Ishikawa (cell line): ENCODE measurements at regions not wholly inside any gene's neighbourhood (a gene's known extent, or its start where the extent isn't known, plus 50 kb on each side); places are given as distances from the start of the nearest gene placed in this dataset.

ENCODE experiments used
- CEBPB ChIP-seq: IDR thresholded peaks from 2 replicates; pipeline ENCODE4 v1.6.1; 2012
- CREB1 ChIP-seq: IDR thresholded peaks from 2 replicates; pipeline ENCODE4 v1.6.1; 2012; ENCODE audit warnings: low read depth
- EGR1 ChIP-seq: IDR thresholded peaks from 2 replicates; pipeline ENCODE4 v1.6.1; 2012
- EP300 ChIP-seq: IDR thresholded peaks from 2 replicates; pipeline ENCODE4 v1.6.1; 2012; ENCODE audit warnings: borderline replicate concordance
- FOXM1 ChIP-seq: IDR thresholded peaks from 2 replicates; pipeline ENCODE4 v1.6.1; 2012; ENCODE audit warnings: low read depth, borderline replicate concordance
- NFIC ChIP-seq: IDR thresholded peaks from 2 replicates; pipeline ENCODE4 v1.6.1; 2012
- RAD21 ChIP-seq: IDR thresholded peaks from 2 replicates; pipeline ENCODE4 v1.6.1; 2012; ENCODE audit warnings: low read depth
- TAF1 ChIP-seq: IDR thresholded peaks from 2 replicates; pipeline ENCODE4 v1.6.1; 2012; ENCODE audit warnings: low read depth, mild to moderate bottlenecking
- TCF12 ChIP-seq: IDR thresholded peaks from 2 replicates; pipeline ENCODE4 v1.6.1; 2012; ENCODE audit warnings: low read depth
- TEAD4 ChIP-seq: IDR thresholded peaks from 2 replicates; pipeline ENCODE4 v1.6.1; 2012
- YY1 ChIP-seq: IDR thresholded peaks from 2 replicates; pipeline ENCODE4 v1.6.1; 2012; ENCODE audit warnings: low read depth
- ZBTB7A ChIP-seq: IDR thresholded peaks from 2 replicates; pipeline ENCODE4 v1.6.1; 2012; ENCODE audit warnings: low read depth
- TF ChIP-seq, protein P1 (sequence below): IDR thresholded peaks from 2 replicates; pipeline ENCODE4 v1.6.1; 2012
- TF ChIP-seq, protein P2 (sequence below): IDR thresholded peaks from 2 replicates; pipeline ENCODE4 v1.6.1; 2012
- TF ChIP-seq, protein P3 (sequence below): IDR thresholded peaks from 2 replicates; pipeline ENCODE4 v1.6.1; 2012; ENCODE audit warnings: low read depth, mild to moderate bottlenecking

DNA sequence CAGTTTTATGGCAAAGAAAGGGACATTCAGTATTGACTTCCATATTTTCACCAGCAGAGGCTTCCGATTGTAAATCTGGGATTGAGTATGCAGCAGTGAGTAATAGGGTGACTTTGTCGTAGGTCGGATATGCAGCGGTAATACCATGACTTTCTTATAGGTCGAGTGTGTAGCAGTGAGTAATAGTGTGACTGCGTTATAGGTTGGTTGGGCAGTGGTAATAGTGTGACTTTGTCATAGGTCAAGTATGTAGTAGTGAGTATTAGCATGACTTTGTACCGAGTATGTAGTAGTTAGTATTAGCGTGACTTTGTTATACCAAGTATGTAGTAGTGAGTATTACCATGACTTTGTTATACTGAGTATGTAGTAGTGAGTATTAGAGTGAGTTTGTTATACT, 268.2 kb upstream of the ADARB2 start:
- TF ChIP-seq EGR1: no peak
- TF ChIP-seq, protein P1, sequence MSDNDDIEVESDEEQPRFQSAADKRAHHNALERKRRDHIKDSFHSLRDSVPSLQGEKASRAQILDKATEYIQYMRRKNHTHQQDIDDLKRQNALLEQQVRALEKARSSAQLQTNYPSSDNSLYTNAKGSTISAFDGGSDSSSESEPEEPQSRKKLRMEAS: no peak
- TF ChIP-seq TEAD4: no peak
- TF ChIP-seq, protein P2, sequence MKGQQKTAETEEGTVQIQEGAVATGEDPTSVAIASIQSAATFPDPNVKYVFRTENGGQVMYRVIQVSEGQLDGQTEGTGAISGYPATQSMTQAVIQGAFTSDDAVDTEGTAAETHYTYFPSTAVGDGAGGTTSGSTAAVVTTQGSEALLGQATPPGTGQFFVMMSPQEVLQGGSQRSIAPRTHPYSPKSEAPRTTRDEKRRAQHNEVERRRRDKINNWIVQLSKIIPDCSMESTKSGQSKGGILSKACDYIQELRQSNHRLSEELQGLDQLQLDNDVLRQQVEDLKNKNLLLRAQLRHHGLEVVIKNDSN: no peak
- TF ChIP-seq, protein P3, sequence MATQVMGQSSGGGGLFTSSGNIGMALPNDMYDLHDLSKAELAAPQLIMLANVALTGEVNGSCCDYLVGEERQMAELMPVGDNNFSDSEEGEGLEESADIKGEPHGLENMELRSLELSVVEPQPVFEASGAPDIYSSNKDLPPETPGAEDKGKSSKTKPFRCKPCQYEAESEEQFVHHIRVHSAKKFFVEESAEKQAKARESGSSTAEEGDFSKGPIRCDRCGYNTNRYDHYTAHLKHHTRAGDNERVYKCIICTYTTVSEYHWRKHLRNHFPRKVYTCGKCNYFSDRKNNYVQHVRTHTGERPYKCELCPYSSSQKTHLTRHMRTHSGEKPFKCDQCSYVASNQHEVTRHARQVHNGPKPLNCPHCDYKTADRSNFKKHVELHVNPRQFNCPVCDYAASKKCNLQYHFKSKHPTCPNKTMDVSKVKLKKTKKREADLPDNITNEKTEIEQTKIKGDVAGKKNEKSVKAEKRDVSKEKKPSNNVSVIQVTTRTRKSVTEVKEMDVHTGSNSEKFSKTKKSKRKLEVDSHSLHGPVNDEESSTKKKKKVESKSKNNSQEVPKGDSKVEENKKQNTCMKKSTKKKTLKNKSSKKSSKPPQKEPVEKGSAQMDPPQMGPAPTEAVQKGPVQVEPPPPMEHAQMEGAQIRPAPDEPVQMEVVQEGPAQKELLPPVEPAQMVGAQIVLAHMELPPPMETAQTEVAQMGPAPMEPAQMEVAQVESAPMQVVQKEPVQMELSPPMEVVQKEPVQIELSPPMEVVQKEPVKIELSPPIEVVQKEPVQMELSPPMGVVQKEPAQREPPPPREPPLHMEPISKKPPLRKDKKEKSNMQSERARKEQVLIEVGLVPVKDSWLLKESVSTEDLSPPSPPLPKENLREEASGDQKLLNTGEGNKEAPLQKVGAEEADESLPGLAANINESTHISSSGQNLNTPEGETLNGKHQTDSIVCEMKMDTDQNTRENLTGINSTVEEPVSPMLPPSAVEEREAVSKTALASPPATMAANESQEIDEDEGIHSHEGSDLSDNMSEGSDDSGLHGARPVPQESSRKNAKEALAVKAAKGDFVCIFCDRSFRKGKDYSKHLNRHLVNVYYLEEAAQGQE: no peak
- TF ChIP-seq YY1: no peak
- no peak for TF ChIP-seq FOXM1

DNA sequence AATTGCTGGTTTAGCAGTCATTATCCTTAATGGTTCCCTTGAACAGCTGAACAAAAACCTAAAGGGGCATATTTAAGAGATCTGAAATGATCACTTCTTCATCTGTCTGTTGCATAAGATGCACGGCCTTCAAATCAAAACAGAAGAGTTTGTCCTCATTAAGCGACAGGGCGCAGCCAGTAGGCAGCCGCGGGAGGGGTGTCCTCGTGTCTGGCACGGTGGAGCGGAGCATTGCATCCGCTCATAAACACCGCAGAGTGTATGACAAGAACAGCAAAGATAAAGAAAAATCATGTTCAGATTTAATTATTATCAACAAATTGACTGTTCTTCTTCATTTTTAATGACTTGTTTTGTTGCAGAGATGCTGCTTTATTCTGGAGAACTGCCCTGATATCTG, 255.6 kb upstream of the ADARB2 start:
- no peak for TF ChIP-seq NFIC

DNA sequence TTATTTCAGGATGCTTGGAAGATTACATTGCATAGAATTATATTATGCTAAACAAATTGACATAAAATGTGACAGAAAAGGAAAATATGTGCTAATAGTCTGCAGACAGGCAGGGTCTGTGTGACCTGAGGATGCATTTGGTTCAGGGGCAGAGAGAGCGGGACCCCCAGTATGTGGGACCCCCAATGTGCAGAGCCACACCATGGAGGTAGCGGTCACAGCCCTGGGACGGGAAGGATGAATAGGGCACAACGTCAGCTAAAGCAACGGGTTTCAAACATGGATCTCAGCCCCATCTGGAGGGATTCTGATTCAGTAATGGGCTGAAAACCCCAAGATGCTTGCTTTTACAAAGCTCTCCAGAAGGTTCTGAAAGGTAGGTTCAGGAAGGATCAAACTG, 251.8 kb upstream of the ADARB2 start:
- TF ChIP-seq CREB1: no peak
- no peak for TF ChIP-seq NFIC
- TF ChIP-seq, protein P1: no peak
- no peak for TF ChIP-seq FOXM1

DNA sequence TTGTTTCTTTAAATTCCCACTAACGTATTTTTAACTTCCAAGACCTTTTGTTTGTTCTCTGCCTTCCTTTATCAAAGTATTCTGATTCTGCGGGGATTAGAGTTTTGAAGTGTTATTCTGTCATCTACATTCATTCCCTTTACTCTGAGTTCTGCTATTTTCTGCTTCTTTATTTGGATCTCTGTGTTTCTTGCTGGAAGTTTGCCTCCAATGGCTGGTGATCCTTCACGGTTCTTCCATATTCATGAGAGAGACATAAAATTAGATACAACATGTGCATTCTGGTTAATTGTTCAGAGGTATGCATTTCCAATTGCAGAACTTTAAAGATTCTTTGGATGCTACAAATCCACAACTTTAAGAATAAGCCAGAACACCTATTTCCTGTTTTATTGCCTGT, 244.7 kb upstream of the ADARB2 start:
- TF ChIP-seq TEAD4: no peak
- TF ChIP-seq, protein P3: no peak
- no peak for TF ChIP-seq FOXM1
- TF ChIP-seq EP300: no peak
- no peak for TF ChIP-seq TCF12
- no peak for TF ChIP-seq CEBPB
- TF ChIP-seq, protein P2: no peak
- no peak for TF ChIP-seq TAF1
- TF ChIP-seq CREB1: no peak
- TF ChIP-seq, protein P1: no peak
- no peak for TF ChIP-seq YY1
- no peak for TF ChIP-seq EGR1
- no peak for TF ChIP-seq ZBTB7A
- TF ChIP-seq RAD21: no peak
- TF ChIP-seq NFIC: no peak

DNA sequence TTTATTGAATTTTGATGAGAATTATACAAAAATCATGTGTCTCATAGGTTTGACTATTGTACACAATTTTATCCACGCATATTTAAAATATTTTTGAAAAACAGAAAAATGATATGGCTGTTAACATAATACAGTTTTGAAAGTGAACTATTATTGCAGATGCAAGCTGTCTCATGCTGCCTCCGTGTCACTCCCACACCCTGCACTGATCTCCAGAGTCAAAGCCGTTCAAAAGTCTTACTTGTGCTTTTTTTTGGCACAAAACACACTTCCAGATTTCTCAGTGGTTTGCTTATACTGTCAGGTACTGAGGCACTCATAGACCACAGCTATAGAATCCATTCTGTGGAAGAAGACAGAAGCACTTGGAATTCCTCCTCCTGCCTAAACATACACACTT, 243.1 kb upstream of the ADARB2 start:
- TF ChIP-seq TCF12 (no peak), EGR1 (no peak), TEAD4 (no peak)
- TF ChIP-seq, protein P3: no peak
- TF ChIP-seq, protein P1: no peak
